HG03520 (cell line): ENCODE measurements at regions not wholly inside any gene's neighbourhood (a gene's known extent, or its start where the extent isn't known, plus 50 kb on each side); places are given as distances from the start of the nearest gene placed in this dataset.

ENCODE experiments used
- ATAC-seq: cut with Tn5 transposase; IDR thresholded peaks from one replicate; pipeline ENCODE4 v1.9.1; 2021; ENCODE audit warnings: mild to moderate bottlenecking, moderate library complexity; ENCODE audit not compliant: unreplicated experiment

DNA sequence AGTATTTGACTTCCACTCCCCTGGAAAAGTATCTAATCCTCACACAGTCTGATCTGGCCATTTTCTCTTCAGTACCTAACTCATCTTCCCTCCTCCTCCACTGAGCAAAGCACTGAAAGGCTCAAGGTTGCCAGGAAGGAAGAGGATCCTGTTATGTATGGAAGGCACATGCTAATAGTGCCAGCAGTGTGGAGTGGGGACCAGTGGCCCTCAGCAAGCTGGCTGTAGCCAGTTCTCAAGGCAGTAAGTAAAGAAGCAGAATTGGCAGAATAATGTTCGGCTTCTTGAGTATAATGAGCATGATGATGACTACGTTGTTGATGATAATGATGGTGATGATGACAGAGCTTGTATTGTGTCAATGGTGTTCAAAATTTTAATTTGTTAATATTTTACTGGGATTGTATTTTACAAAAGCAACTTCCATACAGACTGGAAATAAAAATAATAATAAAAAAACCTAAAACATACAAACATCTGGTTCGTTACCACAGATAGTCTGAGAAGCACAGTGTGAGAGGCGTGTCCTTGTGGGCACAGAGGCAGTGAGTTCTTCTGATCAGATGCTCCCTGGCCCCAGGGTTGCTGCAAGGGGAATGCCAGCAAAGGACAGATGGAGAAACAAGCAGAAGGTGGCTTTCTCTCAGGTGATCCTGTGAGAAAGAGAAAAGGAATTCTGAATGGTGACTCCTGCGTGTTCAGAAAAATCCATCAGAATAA lies 528.8 kb downstream of the CMPK2 start:
- no peak for ATAC-seq

DNA sequence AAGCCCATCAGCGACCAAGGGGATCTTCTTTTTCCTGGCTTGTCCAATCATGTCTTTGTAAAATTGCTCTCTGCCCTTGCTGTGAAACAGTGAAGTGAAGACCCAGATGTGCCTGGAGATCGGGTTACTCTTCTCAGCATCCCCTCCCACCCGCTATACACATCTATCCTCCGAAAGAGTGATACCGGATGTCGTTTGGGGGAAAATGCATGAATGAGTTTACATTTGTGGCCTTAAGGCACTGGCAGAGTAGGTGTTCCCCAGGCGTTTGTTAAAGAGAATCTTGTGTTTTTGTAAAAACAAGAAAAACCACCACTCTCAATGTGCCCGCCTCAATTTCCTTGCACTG lies 528.3 kb downstream of the CMPK2 start:
- no peak for ATAC-seq

DNA sequence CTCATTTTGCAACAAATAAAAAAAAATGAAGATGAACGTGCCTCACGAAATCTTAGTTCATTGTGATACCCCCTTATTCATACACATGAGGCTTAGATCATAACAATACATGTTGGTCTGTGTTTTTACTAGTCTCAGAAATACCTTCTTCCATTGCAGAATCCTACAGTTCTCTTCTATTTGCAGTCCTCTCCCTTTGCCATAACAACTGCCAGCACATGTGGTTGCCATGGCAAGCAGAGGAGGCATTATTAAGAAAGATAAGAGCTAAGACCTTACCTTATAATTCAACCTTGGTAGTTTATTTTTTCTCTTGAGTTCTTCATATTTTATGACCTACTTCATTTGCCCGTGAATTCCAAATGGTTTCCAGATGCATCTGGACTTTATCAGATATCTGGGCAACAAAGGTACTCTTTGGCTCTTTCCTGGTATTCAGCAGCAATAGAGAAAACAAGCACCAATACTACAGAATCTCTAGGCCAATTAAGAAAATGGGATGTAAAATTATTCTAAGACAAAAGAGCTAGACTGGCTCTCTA lies 524.0 kb downstream of the CMPK2 start:
- no peak for ATAC-seq

DNA sequence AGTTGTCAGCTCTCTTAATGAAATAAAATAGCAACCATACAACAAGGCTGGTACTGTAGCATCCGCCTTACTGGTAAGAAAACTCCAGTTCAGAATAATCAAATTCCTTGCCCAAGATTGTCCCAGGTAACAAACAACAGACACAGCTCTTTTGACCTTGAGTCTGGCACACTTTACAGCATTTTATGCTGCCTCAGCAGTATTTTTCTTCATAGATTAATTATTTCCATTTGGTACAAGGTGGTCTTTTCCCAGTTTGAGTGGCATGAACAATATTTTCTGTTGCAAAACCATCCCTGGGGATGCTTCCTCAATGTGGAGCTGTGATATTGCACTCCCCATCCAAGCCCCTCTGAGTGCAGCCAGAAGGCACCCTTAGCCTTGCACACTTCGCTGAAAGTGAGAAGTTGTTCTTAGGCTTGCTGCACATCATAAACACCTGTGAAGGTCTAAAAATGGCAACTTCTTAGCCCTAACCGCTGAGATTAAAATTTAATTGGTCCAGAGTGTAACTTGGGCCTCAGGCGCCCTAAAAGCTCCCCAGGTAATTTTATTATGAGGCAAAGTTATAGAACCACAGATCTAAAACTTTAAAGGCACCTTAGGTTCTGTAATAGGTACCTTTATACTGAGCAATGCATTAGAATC lies 523.3 kb downstream of the CMPK2 start:
- no peak for ATAC-seq

DNA sequence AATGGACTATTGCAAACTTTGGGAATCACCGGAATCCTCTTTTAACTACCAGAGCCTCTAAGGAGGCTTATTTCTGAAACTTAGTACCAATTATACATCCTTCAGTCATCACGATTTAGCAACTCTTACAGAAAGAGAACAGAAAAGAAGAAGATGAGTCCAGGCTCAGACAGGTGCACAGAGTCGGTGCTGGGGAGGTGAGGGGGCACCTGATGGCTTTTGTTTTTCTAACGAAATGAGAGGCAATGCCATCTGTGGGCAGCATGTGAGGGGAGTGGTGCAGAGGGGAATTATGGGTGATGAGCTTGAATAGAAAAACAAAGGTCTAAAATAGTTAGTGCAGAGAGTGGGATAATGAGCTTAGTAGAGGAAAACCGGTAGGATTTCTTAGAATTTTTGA lies 522.6 kb downstream of the CMPK2 start:
- ATAC-seq: no peak

DNA sequence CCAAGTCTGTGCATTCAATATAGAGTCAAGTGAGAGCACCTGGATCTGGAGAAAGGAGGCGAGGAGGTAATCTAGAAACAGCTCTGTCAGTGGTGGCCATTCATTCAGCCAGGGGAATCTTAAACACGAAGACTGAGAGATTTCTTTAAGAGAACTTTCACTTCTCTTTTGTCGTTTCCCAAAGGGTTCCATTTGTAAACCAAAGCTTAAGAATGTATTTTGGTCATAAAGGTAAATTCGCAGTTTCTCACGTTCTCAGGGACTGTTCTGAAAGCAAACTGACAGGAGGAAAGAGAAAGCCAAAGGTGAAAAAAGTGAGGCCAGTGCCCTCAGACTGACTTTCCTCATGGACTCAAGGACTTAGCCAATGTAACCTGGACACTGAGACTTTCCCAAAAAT lies 513.5 kb downstream of the CMPK2 start:
- peak; percentile 76 for ATAC-seq

DNA sequence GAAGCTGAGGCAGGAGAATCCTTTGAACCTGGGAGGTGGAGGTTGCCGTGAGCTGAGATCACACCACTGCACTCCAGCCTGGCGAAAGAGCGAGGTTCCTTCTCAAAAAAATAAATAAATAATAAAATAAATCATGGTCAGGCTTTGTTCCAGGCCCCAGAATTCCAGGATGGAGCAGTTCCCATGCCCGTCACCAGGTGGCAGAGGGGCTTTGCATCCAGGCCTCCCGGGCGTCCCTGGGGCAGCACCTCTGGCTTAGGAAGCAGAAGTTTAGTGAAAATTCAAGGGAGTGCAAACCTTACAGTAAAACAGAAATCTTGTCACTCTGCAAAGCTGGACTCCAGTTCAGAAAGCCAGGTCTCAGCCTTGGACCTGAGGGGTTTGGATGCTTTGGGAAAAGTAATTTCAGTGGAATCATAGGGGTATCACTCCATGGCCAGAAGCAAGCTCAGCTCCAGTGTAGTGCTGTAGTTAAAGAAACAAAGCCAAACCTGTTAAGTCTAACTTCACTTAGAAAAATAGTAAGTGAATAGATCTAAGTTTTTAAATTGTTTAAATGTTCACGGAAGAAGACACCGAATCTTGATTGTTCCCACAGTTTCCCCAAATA lies 512.7 kb downstream of the CMPK2 start:
- ATAC-seq: no peak

DNA sequence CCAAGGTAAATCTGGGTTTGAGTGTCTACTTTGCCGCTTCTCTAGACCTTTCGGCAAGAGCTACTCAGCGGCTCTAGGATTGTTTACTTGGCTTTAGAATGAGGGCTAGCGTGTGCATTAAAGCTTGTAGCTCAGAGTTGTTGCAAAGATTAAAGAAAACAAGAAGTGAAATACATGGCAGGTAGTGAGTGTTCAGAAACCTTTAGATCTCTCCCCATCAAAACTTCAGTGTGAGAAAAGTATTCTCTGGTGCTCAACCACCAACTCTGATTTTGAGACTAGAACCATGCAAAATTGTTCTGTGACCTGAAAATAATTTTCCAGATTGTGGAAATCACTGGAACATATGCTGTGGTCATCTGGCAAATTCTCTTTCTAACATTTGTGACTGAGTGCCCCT lies 512.0 kb downstream of the CMPK2 start:
- peak; percentile 55 for ATAC-seq

DNA sequence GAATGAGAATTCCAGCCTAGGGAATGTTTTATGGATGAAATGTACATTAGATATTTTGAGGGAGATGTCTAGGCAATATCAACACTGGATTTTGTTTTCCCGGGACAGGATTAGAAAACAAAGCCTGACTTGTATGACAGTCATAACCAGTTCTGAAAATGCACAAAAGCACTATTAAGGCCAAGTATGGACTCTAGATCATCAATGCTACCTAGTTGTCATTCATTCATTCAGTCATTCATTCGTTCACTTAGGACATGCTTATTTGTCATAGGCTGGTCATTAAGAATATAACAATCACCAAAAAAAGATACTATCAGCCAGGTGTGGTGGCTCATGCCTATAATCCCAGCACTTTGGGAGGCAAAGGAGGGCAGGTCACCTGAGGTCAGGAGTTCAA lies 511.2 kb downstream of the CMPK2 start:
- no peak for ATAC-seq

DNA sequence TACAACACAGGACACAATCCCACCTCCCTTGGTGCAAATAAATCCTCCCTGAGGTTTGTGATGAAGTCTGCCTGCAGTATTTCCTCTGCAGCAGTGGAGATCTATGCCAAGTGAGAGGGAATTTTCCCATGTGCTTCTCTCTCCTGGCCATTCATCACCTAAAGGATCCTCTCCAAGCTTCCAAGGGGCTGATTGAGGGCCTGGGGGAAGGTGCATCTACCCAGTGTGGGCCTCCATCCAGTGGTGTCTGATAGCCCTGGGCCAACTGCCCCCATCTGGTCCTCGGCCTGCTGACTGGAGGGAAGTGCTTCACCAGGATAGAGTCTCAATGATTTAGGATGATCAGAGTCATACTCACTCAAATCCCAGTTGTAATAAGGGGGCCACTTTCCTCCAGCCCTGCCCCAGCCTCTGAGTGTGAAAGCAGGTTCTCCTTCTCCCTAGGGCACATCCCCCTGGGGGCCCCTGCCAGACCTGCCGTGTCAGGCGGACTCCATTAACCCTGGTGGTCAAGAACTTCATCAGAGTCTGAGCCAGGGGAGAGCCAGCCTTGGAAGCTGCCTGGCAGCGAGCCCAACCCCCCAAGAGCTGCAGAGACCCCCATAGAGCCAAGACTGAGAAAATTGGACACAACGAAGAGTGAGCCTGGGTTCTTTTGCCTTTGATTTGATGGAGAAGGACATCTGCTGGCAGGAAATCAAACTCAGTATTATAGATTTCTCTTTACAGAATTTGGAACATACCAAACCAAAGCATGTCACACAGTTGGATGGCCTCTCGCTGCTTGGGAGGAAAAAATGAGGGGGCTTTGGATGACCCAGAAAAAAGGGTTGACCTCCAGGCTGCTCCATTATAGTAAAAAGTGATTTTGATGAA lies 509.6 kb downstream of the CMPK2 start:
- no peak for ATAC-seq

DNA sequence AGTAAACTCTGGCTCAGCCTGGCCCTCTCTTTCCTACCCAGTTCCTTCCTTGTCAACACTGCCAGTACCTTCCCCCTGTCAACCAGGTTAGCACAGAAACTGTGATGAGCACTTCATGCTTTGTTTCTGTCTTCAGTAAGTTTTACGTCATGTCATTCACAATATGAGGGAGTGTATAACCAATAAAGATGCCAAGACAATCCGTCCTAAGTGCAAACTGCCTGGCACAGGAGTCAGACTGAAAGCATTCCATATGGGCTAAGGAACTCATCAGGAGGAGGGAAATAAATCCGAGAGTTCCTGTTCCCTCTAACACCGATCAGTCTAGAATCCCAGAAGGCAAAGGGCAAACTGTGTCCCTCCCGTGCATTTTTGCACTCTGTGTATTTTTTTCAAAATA lies 507.2 kb downstream of the CMPK2 start:
- no peak for ATAC-seq

DNA sequence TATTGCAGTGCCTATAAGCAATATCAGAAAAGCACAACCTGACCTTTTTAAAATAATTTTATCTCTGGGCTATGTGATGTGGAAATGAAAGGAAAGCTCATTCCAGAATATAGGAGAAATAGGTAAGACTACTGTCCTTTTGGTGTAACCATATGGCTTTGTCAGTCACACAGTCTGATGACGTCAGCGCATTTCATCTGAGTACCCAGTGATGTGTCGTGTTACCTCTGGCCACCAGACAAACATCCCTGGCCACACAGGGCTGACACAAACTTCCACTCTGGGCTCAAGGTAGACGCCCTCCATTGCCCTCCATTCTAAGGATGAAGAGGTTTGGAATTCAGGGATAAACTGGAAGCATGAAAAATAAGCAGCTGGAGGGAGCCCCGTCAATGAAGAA lies 506.7 kb downstream of the CMPK2 start:
- no peak for ATAC-seq

DNA sequence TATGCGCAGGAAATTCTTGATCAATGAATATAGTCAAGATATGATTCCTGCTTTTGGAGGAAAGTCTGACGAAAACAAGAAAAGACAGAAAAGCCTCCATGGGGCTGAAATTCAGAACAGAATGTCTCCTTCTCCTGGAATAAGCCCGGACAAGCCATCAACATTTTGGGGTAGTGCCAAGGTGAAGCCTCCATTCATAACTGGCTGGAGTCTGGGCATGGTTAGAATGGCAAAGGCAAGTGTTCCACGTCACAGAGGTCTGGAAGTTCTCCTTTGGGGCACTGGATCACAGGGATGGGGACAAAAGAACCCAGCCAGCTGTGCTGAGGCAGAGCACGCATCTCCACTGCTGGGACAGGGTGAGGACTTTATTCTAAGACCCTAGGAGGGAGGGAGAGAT lies 505.7 kb downstream of the CMPK2 start:
- no peak for ATAC-seq

DNA sequence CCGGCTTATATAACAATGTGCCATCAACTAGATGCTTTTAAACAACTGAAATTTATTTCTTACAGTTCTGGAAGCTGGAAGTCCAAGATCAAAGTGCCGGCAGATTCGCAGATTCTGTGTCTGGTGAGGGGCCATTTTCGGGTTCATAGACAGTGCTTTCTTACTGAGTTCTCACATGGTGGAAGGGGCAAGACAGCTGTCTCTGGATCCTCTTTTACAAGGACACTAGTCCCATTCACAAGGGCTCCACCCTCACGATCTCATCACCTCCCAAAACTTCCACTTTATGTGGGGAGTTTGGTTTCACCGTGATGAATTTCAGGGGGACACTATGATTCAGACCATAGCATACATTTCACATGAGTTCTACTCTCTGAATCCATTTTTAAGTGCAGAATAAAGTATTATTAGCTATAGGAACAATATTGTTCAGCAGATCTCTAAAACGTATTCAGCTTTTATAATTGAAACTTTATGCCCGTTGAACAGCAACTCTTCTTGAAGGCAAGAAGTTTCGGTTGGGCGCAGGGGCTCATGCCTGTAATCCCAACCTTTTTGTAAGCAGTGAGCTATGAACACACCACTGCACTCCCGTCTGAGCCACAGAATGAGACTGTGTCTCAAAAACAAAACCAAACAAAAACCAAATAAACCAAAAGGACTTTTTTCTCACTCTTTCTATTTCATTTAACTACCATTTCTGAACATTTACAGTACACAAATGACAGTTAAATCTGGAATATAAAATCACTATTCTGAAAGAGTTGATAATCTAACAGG lies 502.8 kb downstream of the CMPK2 start:
- no peak for ATAC-seq

DNA sequence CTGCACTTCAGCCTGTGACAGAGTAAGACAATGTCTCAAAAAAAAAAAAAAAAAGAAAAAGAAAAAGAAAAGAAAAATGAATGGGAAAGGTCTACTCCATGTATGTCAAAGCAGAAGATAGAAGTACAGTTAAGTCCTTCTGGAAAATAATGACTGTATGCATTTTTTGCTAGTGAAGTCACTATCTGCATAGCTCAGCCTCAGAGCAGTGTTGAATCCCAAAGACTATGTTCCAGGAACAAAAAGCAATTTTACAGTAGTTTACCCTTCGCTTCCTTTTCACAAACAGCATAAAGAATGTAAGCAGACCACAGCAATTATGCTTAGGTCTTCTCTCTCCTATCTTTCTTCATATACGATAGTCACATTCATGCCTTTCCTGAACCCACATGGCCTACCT lies 497.4 kb downstream of the CMPK2 start:
- no peak for ATAC-seq

DNA sequence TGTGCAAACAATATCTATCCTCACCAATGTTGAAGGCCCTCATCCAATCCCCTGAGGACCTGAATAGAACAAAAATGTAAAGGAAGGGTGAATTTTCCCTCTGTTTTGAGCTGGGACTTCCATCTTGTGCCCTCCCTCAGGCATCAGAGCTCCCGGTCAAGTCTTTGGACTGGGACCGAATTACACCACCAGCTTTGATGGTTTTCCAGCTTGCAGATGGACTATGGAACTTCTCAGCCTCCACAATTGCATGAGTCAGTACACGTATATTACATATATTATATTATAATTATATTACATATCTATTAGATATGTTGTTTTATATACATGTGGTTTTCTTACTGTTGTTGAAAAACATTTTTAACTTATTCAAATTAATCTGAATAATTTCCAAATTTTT lies 496.4 kb downstream of the CMPK2 start:
- ATAC-seq: no peak

DNA sequence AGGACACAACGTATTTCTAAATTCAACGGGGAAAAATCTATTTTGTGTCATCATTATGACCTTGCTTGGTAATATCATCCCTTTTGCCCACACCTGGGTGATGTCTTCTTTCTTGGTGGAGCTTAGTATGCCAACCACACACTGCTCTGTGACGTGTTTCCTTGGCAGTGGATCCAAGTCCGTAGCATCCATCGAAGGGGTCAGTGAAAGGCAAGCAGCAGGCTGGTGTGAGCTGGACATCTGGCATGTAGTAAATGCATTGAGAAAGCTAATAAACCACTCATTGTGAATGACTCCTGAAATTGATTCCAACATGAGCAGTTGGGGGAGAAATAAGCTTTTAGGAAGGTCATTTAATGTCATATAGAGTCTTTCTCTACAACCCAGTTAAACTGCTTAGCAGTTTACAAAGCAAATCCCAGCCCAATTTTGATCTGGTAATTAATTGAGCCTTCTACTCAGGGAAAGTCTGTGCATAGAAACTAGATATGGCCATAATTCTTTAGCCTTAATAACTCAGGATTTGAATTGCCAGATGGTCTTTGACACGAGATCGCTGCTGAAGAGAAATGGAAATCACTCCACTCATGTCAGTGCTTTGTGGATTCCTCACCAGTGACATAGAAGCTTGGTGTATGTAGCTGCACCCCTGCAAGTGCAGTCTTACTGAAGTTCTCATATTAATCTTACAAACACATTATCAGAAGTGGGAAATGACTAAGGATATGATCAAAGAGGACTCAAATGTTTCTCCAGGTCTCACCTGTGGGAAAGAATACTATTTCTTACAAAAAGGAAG lies 494.8 kb downstream of the CMPK2 start:
- ATAC-seq: no peak

DNA sequence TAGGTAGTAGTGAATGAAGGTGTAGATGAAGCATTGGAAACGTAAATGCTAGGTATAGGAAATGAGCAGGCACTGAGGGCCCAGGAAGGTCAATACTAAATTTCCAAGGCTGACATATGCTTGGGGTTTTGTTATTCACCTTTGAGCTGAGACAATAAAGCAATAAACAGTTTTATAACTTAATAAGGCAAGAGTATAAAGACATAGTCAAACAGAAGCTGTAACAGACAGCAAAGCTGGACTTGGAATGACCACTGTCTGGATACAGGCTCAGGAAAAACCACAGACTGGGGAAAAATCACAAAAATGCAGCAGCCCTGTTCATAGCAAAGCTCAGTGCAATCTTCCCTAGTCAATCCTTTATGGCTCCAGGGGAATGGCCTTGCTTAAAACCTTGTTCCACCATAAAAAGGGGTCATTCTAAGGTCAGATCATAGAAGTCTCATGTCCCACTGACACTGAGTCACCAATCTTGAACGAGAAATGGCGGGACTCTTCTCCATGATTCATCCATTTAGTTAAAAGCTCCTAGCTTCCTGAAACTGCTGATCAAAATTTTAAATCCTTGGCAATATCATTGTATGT lies 493.3 kb downstream of the CMPK2 start:
- no peak for ATAC-seq

DNA sequence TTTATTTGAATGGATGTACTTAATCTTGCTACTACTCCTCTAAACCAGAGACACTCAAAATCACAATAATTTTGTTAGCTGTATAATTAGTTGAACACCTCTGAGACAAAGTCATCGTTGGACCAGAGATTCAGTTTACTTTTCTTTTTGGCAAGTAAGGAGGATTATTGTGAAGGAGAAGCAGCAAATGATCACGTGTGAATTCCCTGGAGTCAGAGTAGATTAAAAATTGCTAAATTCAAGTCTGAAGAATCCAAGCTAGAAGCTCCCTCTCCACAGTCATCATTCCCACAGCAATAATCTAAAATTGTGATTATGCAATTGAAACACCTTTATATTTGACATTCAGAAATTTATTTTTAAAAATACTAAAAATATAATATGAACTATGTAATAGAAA lies 484.4 kb downstream of the CMPK2 start:
- ATAC-seq: no peak
